Mesothelial cell of epicardium (in vitro differentiated cells): ENCODE measurements at regions not wholly inside any gene's neighbourhood (a gene's known extent, or its start where the extent isn't known, plus 50 kb on each side); places are given as distances from the start of the nearest gene placed in this dataset.

Source experiments
- DNase-seq, 2 experiments: peaks; one replicate each; pipeline ENCODE4 v3.0.0; 2021; ENCODE audit warnings: low spot score in 2 of 2; ENCODE audit not compliant: unreplicated experiment in 2 of 2
- H3K27ac Mint-ChIP-seq: 2 replicates; pipeline ENCODE4 v1.8.0; 2021; ENCODE audit warnings: mixed read lengths
- H3K27me3 Mint-ChIP-seq: 2 replicates; pipeline ENCODE4 v1.8.0; 2021; ENCODE audit warnings: low read depth, mixed read lengths
- H3K36me3 Mint-ChIP-seq: 2 replicates; pipeline ENCODE4 v1.8.0; 2021; ENCODE audit warnings: mixed read lengths
- H3K4me1 Mint-ChIP-seq: 2 replicates; pipeline ENCODE4 v1.8.0; 2021; ENCODE audit warnings: mixed read lengths
- H3K4me3 Mint-ChIP-seq: 2 replicates; pipeline ENCODE4 v1.8.0; 2021; ENCODE audit warnings: mild to moderate bottlenecking, moderate library complexity, mixed read lengths
- H3K9me3 Mint-ChIP-seq: 2 replicates; pipeline ENCODE4 v1.8.0; 2021; ENCODE audit warnings: mixed read lengths
- TF ChIP-seq, protein P1 (sequence below): fragments of 200-600 bp; sonication (generic); IDR thresholded peaks from one replicate; pipeline ENCODE4 v1.5.0; 2021; ENCODE audit warnings: antibody characterized with exemption; ENCODE audit not compliant: unreplicated experiment

GRCh38 chr16:11493531-11493929, 93.2 kb downstream of the LITAF start:
- no peak for DNase-seq
- TF ChIP-seq, protein P1, sequence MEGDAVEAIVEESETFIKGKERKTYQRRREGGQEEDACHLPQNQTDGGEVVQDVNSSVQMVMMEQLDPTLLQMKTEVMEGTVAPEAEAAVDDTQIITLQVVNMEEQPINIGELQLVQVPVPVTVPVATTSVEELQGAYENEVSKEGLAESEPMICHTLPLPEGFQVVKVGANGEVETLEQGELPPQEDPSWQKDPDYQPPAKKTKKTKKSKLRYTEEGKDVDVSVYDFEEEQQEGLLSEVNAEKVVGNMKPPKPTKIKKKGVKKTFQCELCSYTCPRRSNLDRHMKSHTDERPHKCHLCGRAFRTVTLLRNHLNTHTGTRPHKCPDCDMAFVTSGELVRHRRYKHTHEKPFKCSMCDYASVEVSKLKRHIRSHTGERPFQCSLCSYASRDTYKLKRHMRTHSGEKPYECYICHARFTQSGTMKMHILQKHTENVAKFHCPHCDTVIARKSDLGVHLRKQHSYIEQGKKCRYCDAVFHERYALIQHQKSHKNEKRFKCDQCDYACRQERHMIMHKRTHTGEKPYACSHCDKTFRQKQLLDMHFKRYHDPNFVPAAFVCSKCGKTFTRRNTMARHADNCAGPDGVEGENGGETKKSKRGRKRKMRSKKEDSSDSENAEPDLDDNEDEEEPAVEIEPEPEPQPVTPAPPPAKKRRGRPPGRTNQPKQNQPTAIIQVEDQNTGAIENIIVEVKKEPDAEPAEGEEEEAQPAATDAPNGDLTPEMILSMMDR = no peak
- Mint-ChIP-seq H3K4me3 (no peak overlapping the region), H3K9me3 (peaks cover 17% of the 10 kb centered on the region), H3K36me3 (no peaks in the 10 kb centered on the region), H3K27ac (no peak overlapping the region), H3K4me1 (peaks cover 20% of the 10 kb centered on the region), H3K27me3 (no peaks in the 10 kb centered on the region)

GRCh38 chr16:11494029-11494428, 92.7 kb downstream of the LITAF start:
- DNase-seq = no peak
- peaks cover 23% of the 10 kb centered on the region for H3K4me1 Mint-ChIP-seq

DNA sequence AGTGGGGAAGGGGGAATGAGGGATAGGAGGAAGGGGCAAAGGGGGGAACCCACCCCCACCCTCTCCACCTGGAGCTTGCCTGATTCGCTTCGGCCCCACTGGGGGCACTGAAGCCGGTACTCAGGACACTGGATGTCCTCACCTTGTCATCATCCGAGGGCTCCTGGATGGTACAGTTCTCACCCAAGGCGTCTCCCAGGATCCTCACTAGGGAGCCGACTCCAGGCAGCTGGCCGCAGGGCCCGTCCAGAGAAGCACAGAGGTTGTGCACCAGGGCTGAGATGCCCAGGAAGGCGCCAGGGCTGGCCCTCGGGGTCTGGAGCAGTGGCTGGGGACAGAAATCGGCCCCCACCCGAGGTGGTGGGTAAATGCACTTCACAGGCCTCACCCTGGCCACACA, 92.3 kb downstream of the LITAF start:
- TF ChIP-seq, protein P1 = no peak
- Mint-ChIP-seq H3K27ac (no peak overlapping the region), H3K27me3 (no peaks in the 10 kb centered on the region), H3K9me3 (peaks cover 17% of the 10 kb centered on the region), H3K4me1 (peaks cover 23% of the 10 kb centered on the region), H3K4me3 (no peak overlapping the region), H3K36me3 (no peaks in the 10 kb centered on the region)
- no peak for DNase-seq

More at GRCh38 chr16:11494029-11494428, 92.7 kb downstream of the LITAF start:
- Mint-ChIP-seq H3K36me3 (no peaks in the 10 kb centered on the region), H3K4me3 (no peak overlapping the region), H3K27me3 (no peaks in the 10 kb centered on the region), H3K9me3 (peaks cover 17% of the 10 kb centered on the region), H3K27ac (no peak overlapping the region)
- TF ChIP-seq, protein P1 = no peak

DNA sequence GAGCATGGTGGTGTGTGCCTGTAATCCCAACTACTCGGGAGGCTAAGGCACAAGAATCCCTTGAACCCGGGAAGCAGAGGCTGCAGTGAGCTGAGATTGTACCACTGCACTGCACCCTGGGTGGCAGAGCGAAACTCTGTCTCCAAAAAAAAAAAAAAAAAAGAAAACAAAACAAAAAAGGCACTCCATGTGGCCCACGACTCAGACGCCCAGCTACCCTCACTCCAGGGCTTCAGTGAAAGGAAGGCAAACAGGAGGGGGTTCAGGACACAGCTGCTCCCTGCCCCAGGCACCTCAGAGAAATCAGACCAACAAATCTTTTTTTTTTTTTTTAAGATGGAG, 91.7 kb downstream of the LITAF start:
- Mint-ChIP-seq H3K27ac (no peak overlapping the region), H3K36me3 (no peaks in the 10 kb centered on the region), H3K4me1 (peaks cover 23% of the 10 kb centered on the region), H3K27me3 (no peaks in the 10 kb centered on the region), H3K9me3 (peaks cover 14% of the 10 kb centered on the region), H3K4me3 (no peak overlapping the region)
- DNase-seq = no peak
- TF ChIP-seq, protein P1 = no peak
